SU-DHL-6 (cell line): ENCODE measurements at regions not wholly inside any gene's neighbourhood (a gene's known extent, or its start where the extent isn't known, plus 50 kb on each side); places are given as distances from the start of the nearest gene placed in this dataset.
A peak's percentile ranks its signal among the peaks of the same experiment; 100 is the strongest.

Experiments used
- H2AFZ ChIP-seq: fragments of 200-600 bp; sonication (generic); 2 replicates; pipeline ENCODE4 v1.6.1; 2014; ENCODE audit warnings: low read depth, mild to moderate bottlenecking, moderate library complexity, mixed read lengths, antibody characterized with exemption, low read length; ENCODE audit not compliant: severe bottlenecking
- H3F3A ChIP-seq: fragments of 200-600 bp; shearing (Covaris generic); 2 replicates; pipeline ENCODE4 v1.6.0; 2016; ENCODE audit warnings: antibody characterized with exemption, mild to moderate bottlenecking; ENCODE audit not compliant: insufficient read depth
- H3K27ac ChIP-seq: fragments of 200-600 bp; sonication (generic); 2 replicates; pipeline ENCODE4 v1.5.1; 2016; ENCODE audit warnings: low read depth, mild to moderate bottlenecking, low read length, moderate library complexity, mixed read lengths
- H3K27me3 ChIP-seq: fragments of 200-600 bp; sonication (generic), shearing (Covaris generic); 2 replicates; pipeline ENCODE4 v1.6.0; 2014; ENCODE audit warnings: mild to moderate bottlenecking, low read length
- H3K36me3 ChIP-seq: fragments of 200-600 bp; sonication (generic); 2 replicates; pipeline ENCODE4 v1.6.1; 2014; ENCODE audit warnings: mild to moderate bottlenecking, low read length, mixed read lengths
- H3K4me2 ChIP-seq: fragments of 300-600, 200-600 bp; shearing (Covaris generic), sonication (generic); 2 replicates; pipeline ENCODE4 v1.6.0; 2014; ENCODE audit warnings: low read length, low read depth, mild to moderate bottlenecking; ENCODE audit not compliant: poor library complexity, severe bottlenecking
- H3K4me3 ChIP-seq: fragments of 200-600 bp; sonication (generic); 2 replicates; pipeline ENCODE4 v1.5.1; 2014; ENCODE audit warnings: antibody characterized with exemption, low read length, mild to moderate bottlenecking, mixed read lengths; ENCODE audit not compliant: insufficient read depth, poor library complexity, severe bottlenecking
- H3K79me2 ChIP-seq: fragments of 200-600 bp; sonication (generic); 2 replicates; pipeline ENCODE4 v1.6.1; 2014; ENCODE audit warnings: mild to moderate bottlenecking, low read length, moderate library complexity; ENCODE audit not compliant: insufficient read depth
- H3K9ac ChIP-seq: fragments of 200-600 bp; sonication (generic); 2 replicates; pipeline ENCODE4 v1.7.0; 2014; ENCODE audit warnings: mild to moderate bottlenecking, low read length
- H3K9me2 ChIP-seq: fragments of 200-600 bp; sonication (generic); replicated peaks from 2 replicates; pipeline ENCODE4 v1.6.1; 2014; ENCODE audit warnings: low read length; ENCODE audit not compliant: insufficient read depth
- H3K9me3 ChIP-seq: fragments of 200-600 bp; sonication (generic); 2 replicates; pipeline ENCODE4 v1.6.1; 2014; ENCODE audit warnings: low read length, mixed read lengths; ENCODE audit not compliant: insufficient read depth
- H4K20me1 ChIP-seq: fragments of 200-600 bp; sonication (generic); 2 replicates; pipeline ENCODE4 v1.6.1; 2014; ENCODE audit warnings: low read depth, mild to moderate bottlenecking, antibody characterized with exemption, low read length, moderate library complexity, mixed read lengths
- EZH2phosphoT487 ChIP-seq: fragments of 200-600 bp; sonication (generic), shearing (Covaris generic); conservative IDR thresholded peaks from 2 replicates; pipeline ENCODE4 v1.6.1; 2018; ENCODE audit warnings: mild to moderate bottlenecking, antibody characterized with exemption, low read length, moderate library complexity, mixed read lengths
- TF ChIP-seq, protein P1 (sequence below): fragments of 200-600 bp; sonication (generic); IDR thresholded peaks from one replicate; pipeline ENCODE4 v1.5.1; 2017; ENCODE audit warnings: antibody characterized with exemption, mild to moderate bottlenecking, low read length, moderate library complexity; ENCODE audit not compliant: insufficient read depth, poor library complexity, severe bottlenecking

DNA sequence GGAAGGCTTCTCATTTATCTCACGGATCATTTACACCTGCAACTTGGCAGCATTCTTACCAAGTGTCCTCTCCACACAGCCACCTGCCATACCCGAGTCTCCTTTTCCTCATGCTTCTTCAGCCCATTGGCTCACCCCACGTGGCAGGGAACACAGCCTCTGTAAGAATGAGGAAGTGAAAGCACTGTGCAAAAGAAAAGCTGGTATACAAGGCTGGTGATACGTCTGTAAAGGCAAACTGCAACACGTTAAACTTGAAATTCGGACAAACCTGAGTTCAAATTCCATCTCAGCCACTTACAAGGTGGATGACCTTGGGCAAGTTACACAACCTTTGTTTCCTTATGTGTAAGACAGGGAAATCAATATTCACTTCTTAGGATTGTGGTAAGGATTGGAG lies 164.0 kb upstream of the RASGEF1B start:
- Histone ChIP-seq H3K9me3 (no peaks in the 10 kb centered on the region), H4K20me1 (no peaks in the 10 kb centered on the region), H3K27ac (peak overlapping the region; percentile 76), H3K9ac (peak overlapping the region; percentile 32; the same call in 1 of the 2 replicates), H3K27me3 (no peaks in the 10 kb centered on the region), H3K36me3 (no peaks in the 10 kb centered on the region), H3K4me3 (no peak overlapping the region), H3K9me2 (no peaks in the 10 kb centered on the region), H3F3A (0 out of 2 replicates have a peak, but pooled peaks cover 16% of the 10 kb centered on the region), H2AFZ (no peak overlapping the region), H3K4me2 (peak overlapping the region; percentile 61), H3K79me2 (no peaks in the 10 kb centered on the region)
- TF ChIP-seq, protein P1, sequence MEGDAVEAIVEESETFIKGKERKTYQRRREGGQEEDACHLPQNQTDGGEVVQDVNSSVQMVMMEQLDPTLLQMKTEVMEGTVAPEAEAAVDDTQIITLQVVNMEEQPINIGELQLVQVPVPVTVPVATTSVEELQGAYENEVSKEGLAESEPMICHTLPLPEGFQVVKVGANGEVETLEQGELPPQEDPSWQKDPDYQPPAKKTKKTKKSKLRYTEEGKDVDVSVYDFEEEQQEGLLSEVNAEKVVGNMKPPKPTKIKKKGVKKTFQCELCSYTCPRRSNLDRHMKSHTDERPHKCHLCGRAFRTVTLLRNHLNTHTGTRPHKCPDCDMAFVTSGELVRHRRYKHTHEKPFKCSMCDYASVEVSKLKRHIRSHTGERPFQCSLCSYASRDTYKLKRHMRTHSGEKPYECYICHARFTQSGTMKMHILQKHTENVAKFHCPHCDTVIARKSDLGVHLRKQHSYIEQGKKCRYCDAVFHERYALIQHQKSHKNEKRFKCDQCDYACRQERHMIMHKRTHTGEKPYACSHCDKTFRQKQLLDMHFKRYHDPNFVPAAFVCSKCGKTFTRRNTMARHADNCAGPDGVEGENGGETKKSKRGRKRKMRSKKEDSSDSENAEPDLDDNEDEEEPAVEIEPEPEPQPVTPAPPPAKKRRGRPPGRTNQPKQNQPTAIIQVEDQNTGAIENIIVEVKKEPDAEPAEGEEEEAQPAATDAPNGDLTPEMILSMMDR, result no peak
- TF ChIP-seq EZH2phosphoT487, result no peak

DNA sequence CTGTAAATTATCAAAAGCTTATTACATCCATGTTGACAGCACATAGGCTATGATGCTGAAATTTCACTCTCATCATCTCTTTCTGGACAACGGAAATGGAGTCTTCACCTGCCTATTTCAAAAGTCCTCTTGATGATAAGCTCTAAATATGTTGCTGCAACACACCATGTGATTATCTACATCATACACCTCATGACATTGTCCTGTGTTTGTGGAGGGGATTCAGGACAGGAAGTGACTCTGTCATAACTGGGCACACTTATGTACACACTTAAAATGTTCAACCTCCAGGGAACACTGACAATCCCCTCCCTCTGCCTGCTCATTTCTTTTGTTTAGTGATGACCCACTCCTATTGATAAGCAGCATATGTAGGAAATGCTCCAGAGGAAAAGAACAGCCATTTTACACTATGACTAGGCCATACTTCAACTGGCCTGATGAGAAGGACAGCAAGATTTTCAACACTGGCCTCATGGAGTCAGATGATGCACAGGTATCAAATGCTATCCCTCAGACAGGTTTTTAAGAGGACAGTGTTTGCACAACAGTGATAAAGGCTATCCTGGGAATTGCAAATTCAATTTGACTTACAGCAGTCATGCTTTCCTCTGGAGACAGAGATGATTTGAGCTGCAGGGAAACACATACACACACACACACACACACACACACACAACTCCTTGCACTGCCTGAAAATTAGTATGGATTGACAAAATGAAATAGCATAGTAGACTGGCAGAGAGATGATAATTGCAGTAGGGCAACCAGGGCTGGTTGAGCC lies 163.3 kb upstream of the RASGEF1B start:
- H3K9me2 ChIP-seq, result no peaks in the 10 kb centered on the region
- peak overlapping the region; percentile 61 for H3K4me2 ChIP-seq
- no peak overlapping the region for H3K4me3 ChIP-seq
- 0 out of 2 replicates have a peak, but pooled peaks cover 16% of the 10 kb centered on the region for H3F3A ChIP-seq
- H3K36me3 ChIP-seq, result no peaks in the 10 kb centered on the region
- no peaks in the 10 kb centered on the region for H3K79me2 ChIP-seq
- H3K9me3 ChIP-seq, result no peaks in the 10 kb centered on the region
- TF ChIP-seq EZH2phosphoT487, result no peak
- TF ChIP-seq, protein P1, result no peak
- peak overlapping the region; percentile 76 for H3K27ac ChIP-seq
- H2AFZ ChIP-seq, result no peak overlapping the region
- H3K9ac ChIP-seq, result peak overlapping the region; percentile 21; the same call in 1 of the 2 replicates
- no peaks in the 10 kb centered on the region for H4K20me1 ChIP-seq
- H3K27me3 ChIP-seq, result no peaks in the 10 kb centered on the region

DNA sequence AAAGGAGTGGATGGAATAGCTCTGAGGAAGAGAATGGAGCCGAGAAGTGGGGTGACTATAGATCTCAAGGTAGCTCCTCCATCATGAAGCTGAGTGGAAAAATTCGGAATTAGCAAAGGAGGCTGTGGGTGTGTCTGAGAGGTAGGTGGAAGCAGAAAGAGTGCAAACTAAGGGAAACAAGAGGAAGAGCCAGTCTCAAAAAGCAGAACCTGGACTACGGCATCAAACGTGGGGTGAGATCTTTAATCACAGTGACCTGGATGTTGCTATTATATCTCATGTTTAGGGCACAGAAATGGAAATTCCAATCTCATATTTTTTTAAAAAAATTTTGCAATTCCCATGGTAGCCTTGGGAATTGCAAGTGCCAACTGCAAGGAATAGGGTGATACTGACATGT lies 162.5 kb upstream of the RASGEF1B start:
- H2AFZ ChIP-seq, result no peak overlapping the region
- 0 out of 2 replicates have a peak overlapping the region, but pooled peaks have one; percentile 76 for H3K27ac ChIP-seq

More for the DNA sequence above, 162.5 kb upstream of the RASGEF1B start:
- Histone ChIP-seq H3K27me3 (no peaks in the 10 kb centered on the region), H4K20me1 (no peaks in the 10 kb centered on the region), H3K4me3 (no peak overlapping the region), H3K79me2 (no peaks in the 10 kb centered on the region), H3K36me3 (no peaks in the 10 kb centered on the region), H3K9ac (no peak overlapping the region), H3F3A (0 out of 2 replicates have a peak, but pooled peaks cover 16% of the 10 kb centered on the region), H3K9me2 (no peaks in the 10 kb centered on the region), H3K4me2 (no peak overlapping the region), H3K9me3 (no peaks in the 10 kb centered on the region)
- no peak for TF ChIP-seq EZH2phosphoT487
- TF ChIP-seq, protein P1, result no peak
